ENCODE measurements at regions not wholly inside any gene's neighbourhood (a gene's known extent, or its start where the extent isn't known, plus 50 kb on each side); places are given as distances from the start of the nearest gene placed in this dataset.

DNA sequence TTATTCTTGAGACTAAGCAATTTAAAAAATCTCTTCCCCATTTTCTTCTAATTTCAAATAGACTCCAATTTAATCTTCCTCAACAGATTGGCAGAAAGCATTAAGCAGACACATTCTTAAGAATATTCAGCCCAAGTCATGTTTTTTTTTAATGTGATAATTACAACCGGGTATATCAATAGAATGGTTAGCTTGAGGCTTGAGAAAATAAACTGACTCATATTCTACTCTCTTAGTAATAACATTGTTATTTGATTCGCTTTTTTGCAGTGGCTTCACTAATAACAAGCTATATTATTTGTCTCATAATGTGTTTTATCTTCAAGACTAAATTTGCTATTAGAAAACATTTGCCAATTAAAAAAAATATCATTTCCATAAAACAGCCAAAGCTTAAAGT, 488.6 kb upstream of the RGS18 start:
- no peak overlapping the region for H3K27ac ChIP-seq
- no peaks in the 10 kb centered on the region for H3K4me1 ChIP-seq
- DNase-seq (no peak), ATAC-seq (no peak)
- TF ChIP-seq, protein P1, sequence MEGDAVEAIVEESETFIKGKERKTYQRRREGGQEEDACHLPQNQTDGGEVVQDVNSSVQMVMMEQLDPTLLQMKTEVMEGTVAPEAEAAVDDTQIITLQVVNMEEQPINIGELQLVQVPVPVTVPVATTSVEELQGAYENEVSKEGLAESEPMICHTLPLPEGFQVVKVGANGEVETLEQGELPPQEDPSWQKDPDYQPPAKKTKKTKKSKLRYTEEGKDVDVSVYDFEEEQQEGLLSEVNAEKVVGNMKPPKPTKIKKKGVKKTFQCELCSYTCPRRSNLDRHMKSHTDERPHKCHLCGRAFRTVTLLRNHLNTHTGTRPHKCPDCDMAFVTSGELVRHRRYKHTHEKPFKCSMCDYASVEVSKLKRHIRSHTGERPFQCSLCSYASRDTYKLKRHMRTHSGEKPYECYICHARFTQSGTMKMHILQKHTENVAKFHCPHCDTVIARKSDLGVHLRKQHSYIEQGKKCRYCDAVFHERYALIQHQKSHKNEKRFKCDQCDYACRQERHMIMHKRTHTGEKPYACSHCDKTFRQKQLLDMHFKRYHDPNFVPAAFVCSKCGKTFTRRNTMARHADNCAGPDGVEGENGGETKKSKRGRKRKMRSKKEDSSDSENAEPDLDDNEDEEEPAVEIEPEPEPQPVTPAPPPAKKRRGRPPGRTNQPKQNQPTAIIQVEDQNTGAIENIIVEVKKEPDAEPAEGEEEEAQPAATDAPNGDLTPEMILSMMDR (IDR thresholded peaks at IDR 0.05) = no peak
- no peaks in the 10 kb centered on the region for H3K9me3 ChIP-seq
- H3K27me3 ChIP-seq (ENCODE audit: insufficient read depth in 3 of 3, low read length in 2 of 3) = no peaks in the 10 kb centered on the region
- H3K4me3 ChIP-seq = no peak overlapping the region
- 83 to 86% (median 85%) methylated on average over 2 of the region's 2 CpGs for WGBS, 3 donors
- intact Hi-C loops (cut with DNase I) = no loop called here
- H3K36me3 ChIP-seq (ENCODE audit: insufficient read depth in 1 of 2, low read depth in 1 of 2) = no peaks in the 10 kb centered on the region

DNA sequence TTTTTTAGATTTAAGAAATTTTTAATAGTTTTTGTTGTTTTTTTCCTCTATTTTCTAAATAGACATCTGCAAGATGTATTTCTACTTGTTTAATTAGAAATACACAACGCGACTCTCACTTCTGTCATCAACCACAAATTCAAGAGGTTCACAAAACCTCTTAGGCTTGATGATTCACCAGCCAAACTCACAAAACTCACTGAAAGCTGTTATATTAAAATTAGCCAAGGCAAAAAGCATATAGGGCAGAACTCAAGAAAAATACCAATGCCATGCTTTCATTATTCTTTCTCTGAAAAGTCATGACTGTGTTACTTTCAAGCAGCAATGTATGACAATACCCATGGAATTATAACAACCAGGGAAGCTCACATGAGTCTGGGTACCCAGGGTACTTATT, 487.0 kb upstream of the RGS18 start:
- H3K27ac ChIP-seq = no peak overlapping the region
- TF ChIP-seq, protein P1 (IDR thresholded peaks at IDR 0.05) = no peak
- WGBS, 3 donors = 95 to 100% (median 99%) methylated on average over 2 of the region's 2 CpGs
- H3K27me3 ChIP-seq (ENCODE audit: insufficient read depth in 3 of 3, low read length in 2 of 3) = no peaks in the 10 kb centered on the region
- no peaks in the 10 kb centered on the region for H3K4me1 ChIP-seq
- H3K36me3 ChIP-seq (ENCODE audit: insufficient read depth in 1 of 2, low read depth in 1 of 2) = no peaks in the 10 kb centered on the region
- DNase-seq (no peak), ATAC-seq (no peak)
- intact Hi-C loops (cut with DNase I) = no loop called here
- H3K9me3 ChIP-seq = no peaks in the 10 kb centered on the region
- H3K4me3 ChIP-seq = no peak overlapping the region

DNA sequence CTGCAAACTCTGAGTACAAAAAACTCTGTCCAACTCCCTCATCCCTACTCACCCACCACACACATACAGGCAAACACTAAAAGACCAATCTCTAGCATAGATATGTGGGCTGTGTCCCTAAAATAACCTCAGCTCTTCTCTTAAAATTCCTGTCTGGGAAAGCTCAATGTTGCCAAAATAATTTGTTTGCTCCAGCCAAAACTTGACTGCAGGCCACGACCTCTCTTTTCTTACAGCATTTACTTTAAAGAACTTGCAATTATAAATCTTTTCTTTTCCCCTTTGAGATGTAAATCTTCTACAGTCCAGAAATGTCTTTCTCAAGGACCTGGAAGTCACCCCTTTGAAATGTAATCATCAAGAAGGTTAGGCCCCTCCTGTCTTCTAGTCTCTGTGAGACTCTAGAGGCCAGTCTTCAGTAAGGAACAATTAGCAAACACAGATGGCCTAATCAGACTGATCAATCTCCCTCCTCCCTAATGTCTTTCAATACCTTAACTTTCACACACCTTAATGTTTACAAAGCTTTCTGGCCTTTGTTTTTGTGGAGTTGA, 483.6 kb upstream of the RGS18 start:
- no peaks in the 10 kb centered on the region for H3K9me3 ChIP-seq
- H3K36me3 ChIP-seq (ENCODE audit: insufficient read depth in 1 of 2, low read depth in 1 of 2) = no peaks in the 10 kb centered on the region
- intact Hi-C loops (cut with DNase I) = no loop called here
- H3K27ac ChIP-seq = no peak overlapping the region
- no peak overlapping the region for H3K4me3 ChIP-seq
- TF ChIP-seq, protein P1 (IDR thresholded peaks at IDR 0.05) = no peak
- DNase-seq (no peak), ATAC-seq (no peak)
- H3K27me3 ChIP-seq (ENCODE audit: insufficient read depth in 3 of 3, low read length in 2 of 3) = no peaks in the 10 kb centered on the region
- 8 to 12% (median 9%) methylated on average over 1 of the region's 1 CpG for WGBS, 3 donors
- no peaks in the 10 kb centered on the region for H3K4me1 ChIP-seq

DNA sequence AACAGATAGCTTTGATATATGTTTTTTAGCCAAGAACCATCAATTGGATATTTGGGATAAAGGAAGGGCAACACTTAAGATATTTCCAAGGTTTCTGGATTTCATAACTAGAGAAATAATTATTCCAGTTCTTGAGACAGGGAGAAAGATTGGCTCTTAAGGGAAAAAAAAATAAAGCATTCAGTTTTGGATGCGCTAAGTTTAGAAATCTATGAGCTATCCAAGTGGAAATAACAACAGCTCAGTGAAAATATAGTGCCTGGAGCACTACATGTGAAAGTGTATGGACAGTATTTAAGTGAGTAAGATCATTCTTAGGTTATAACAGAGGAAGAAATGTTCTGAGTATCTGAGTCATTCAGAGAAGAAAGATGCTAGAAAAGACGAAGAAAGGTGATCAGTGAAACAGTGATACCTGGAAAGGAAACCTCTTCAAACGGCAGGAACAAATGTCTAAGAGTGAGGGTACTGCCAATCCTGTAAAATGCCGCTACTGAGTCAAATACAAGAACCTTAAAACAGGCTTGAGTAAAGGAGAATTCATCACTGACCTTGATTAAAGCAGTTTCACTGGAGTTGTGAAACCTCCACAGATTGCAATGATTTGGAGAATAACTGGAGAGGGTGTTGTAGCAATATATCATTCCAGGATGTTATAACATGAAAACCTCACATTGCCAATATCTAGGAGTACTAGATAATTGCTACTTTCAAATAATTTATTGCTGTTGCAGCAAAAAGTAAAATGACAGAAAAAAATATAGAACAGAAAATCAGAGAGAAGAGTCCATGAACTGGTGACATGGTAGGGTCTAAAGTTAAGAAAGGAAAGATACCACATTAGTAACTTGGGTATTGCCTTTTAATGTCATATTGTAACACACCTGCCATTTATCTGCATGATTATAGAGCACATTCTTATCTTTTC, 482.1 kb upstream of the RGS18 start:
- TF ChIP-seq, protein P1 (IDR thresholded peaks at IDR 0.05) = no peak
- ATAC-seq (no peak), DNase-seq (no peak)
- 73 to 83% (median 74%) methylated on average over 4 of the region's 4 CpGs for WGBS, 3 donors
- Histone ChIP-seq H3K9me3 (no peaks in the 10 kb centered on the region), H3K27me3 (ENCODE audit: insufficient read depth in 3 of 3, low read length in 2 of 3) (no peaks in the 10 kb centered on the region), H3K27ac (no peak overlapping the region), H3K36me3 (ENCODE audit: insufficient read depth in 1 of 2, low read depth in 1 of 2) (no peaks in the 10 kb centered on the region), H3K4me3 (no peak overlapping the region), H3K4me1 (no peaks in the 10 kb centered on the region)
- intact Hi-C loops (cut with DNase I) = no loop called here

Measured in psoas muscle (tissue), 7 donors.